Gastroesophageal sphincter (tissue), 3 donors: ENCODE measurements at regions not wholly inside any gene's neighbourhood (a gene's known extent, or its start where the extent isn't known, plus 50 kb on each side); places are given as distances from the start of the nearest gene placed in this dataset.

Experiments
- POLR2AphosphoS5 ChIP-seq: sonication (generic); formaldehyde crosslinking; IDR thresholded peaks from one replicate; pipeline ENCODE4 v1.6.1; 2017; ENCODE audit warnings: antibody characterized with exemption
- TF ChIP-seq, protein P1 (sequence below), 4 experiments: fragments of 200-600 bp in 2 of 4; fragments of 450-650 bp in 2 of 4; sonication (generic) in 1 of 4; IDR thresholded peaks; one replicate each; pipeline ENCODE4 v1.5.1; 2017 to 2019; ENCODE audit warnings: antibody characterized with exemption in 4 of 4, mild to moderate bottlenecking in 2 of 4, moderate library complexity in 2 of 4

DNA sequence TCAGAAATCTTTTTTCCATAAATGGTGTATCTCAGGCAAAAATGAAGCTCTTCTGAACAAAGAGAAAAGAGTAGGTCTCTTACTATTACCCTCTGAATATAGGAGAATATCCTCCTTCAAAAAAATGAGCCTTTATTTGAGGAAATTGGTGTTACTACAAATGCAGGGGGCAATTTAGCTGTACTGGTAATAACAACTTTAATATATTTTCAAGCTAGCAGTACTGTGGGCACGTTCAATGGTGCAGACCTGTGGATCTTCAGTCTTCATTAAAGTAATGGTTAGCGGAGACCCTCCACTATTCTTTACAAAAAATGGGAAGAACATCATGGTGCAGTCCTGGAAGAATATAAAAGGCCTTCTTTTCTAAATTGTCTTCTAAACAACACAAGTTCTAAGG, 661.3 kb downstream of the TMEM182 start:
- TF ChIP-seq, protein P1, sequence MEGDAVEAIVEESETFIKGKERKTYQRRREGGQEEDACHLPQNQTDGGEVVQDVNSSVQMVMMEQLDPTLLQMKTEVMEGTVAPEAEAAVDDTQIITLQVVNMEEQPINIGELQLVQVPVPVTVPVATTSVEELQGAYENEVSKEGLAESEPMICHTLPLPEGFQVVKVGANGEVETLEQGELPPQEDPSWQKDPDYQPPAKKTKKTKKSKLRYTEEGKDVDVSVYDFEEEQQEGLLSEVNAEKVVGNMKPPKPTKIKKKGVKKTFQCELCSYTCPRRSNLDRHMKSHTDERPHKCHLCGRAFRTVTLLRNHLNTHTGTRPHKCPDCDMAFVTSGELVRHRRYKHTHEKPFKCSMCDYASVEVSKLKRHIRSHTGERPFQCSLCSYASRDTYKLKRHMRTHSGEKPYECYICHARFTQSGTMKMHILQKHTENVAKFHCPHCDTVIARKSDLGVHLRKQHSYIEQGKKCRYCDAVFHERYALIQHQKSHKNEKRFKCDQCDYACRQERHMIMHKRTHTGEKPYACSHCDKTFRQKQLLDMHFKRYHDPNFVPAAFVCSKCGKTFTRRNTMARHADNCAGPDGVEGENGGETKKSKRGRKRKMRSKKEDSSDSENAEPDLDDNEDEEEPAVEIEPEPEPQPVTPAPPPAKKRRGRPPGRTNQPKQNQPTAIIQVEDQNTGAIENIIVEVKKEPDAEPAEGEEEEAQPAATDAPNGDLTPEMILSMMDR (IDR thresholded peaks at IDR 0.05), result no peak
- no peak for TF ChIP-seq POLR2AphosphoS5
